ENCODE measurements at regions not wholly inside any gene's neighbourhood (a gene's known extent, or its start where the extent isn't known, plus 50 kb on each side); places are given as distances from the start of the nearest gene placed in this dataset.

GRCh38 chr7:84568781-84569180, 374.2 kb upstream of the SEMA3A start:
- TF ChIP-seq CTCF (IDR thresholded peaks at IDR 0.05) (no peak), EP300 (IDR thresholded peaks at IDR 0.05) (no peak), POLR2A (IDR thresholded peaks at IDR 0.05) (no peak)
